T-cell (primary cell): ENCODE measurements at regions not wholly inside any gene's neighbourhood (a gene's known extent, or its start where the extent isn't known, plus 50 kb on each side); places are given as distances from the start of the nearest gene placed in this dataset.
"Not testable (repeated sequence)": the region's sequence is repeated elsewhere in the genome, so short reads cannot be mapped to it uniquely, and the experiment has no call there.

ENCODE experiments used
- ATAC-seq, 4 experiments: fragments of 200-7000 bp in 3 of 4; fragments of 150-1000 bp in 1 of 4; cut with Tn5 transposase; replicated peaks in 1 of 4; 1 replicate in 3 of 4; 2 replicates in 1 of 4; pipeline ENCODE4 v1.10.0; 2021; ENCODE audit warnings: moderate library complexity in 3 of 4, mild to moderate bottlenecking in 2 of 4, moderate number of reproducible peaks in 1 of 4
- CTCF ChIA-PET, 2 donors: fragments of 300-600 bp; sonication (Branson Sonifier 250); formaldehyde crosslinking; loops; one replicate each; lab custom pipeline; 2022; ENCODE audit warnings: antibody characterized with exemption in 2 of 2; lab: Charles Lee
- POLR2A ChIA-PET, 2 donors: fragments of 300-600 bp; sonication (Branson Sonifier 250); formaldehyde crosslinking; loops; one replicate each; lab custom pipeline; 2022; ENCODE audit warnings: antibody characterized with exemption in 2 of 2; lab: Charles Lee
- DNase-seq, 35 experiments: peaks; one replicate each; pipeline versions ENCODE4 v3.0.0 to v3.0.0-alpha.2; 2013 to 2023
- H3K27ac ChIP-seq: one replicate; pipeline ENCODE4 v1.5.1; 2013; ENCODE audit warnings: low read length
- H3K27me3 ChIP-seq, 2 experiments: replicated peaks in 1 of 2; 1 replicate in 1 of 2; 2 replicates in 1 of 2; pipeline versions ENCODE4 v1.6.1 to v1.7.0; 2013; ENCODE audit warnings: low read length in 1 of 2, mixed read lengths in 1 of 2; ENCODE audit not compliant: control insufficient read depth in 2 of 2, insufficient read depth in 2 of 2; ENCODE audit errors: extremely low read depth in 1 of 2
- H3K36me3 ChIP-seq, 2 donors: 1 replicate in 1 of 2; 2 replicates in 1 of 2; pipeline versions ENCODE4 v1.6.1 to v1.7.0; 2013; ENCODE audit warnings: low read length in 1 of 2; ENCODE audit not compliant: control insufficient read depth in 2 of 2, insufficient read depth in 1 of 2; ENCODE audit errors: extremely low read depth in 1 of 2
- H3K4me1 ChIP-seq, 2 experiments: 1 replicate in 1 of 2; 2 replicates in 1 of 2; pipeline versions ENCODE4 v1.6.1 to v1.7.0; 2013; ENCODE audit warnings: low read length in 2 of 2, mixed read lengths in 1 of 2; ENCODE audit not compliant: insufficient read depth in 2 of 2, control insufficient read depth in 1 of 2; ENCODE audit errors: extremely low read depth in 1 of 2
- H3K4me3 ChIP-seq, 2 donors: 1 replicate in 1 of 2; 2 replicates in 1 of 2; pipeline versions ENCODE4 v1.5.1 to v1.7.0; 2013; ENCODE audit warnings: mild to moderate bottlenecking in 2 of 2, low read length in 1 of 2, moderate library complexity in 1 of 2; ENCODE audit not compliant: control insufficient read depth in 1 of 2; ENCODE audit errors: extremely low read depth in 1 of 2
- H3K9me3 ChIP-seq: 2 replicates; pipeline ENCODE4 v1.7.0; 2013
- H3K27ac Mint-ChIP-seq, 2 donors: one replicate each; pipeline ENCODE4 v1.8.0; 2020 to 2021; ENCODE audit warnings: mild to moderate bottlenecking in 2 of 2, mixed read lengths in 2 of 2
- H3K27me3 Mint-ChIP-seq, 2 donors: one replicate each; pipeline ENCODE4 v1.8.0; 2021 to 2022; ENCODE audit warnings: mixed read lengths in 2 of 2
- H3K36me3 Mint-ChIP-seq: one replicate; pipeline ENCODE4 v1.8.0; 2021; ENCODE audit warnings: mixed read lengths
- H3K4me1 Mint-ChIP-seq, 3 donors: one replicate each; pipeline ENCODE4 v1.8.0; 2020 to 2022; ENCODE audit warnings: mixed read lengths in 3 of 3, mild to moderate bottlenecking in 1 of 3
- H3K4me3 Mint-ChIP-seq, 3 donors: one replicate each; pipeline ENCODE4 v1.8.0; 2020 to 2022; ENCODE audit warnings: mild to moderate bottlenecking in 3 of 3, mixed read lengths in 3 of 3, moderate library complexity in 3 of 3
- H3K9me3 Mint-ChIP-seq, 3 donors: one replicate each; pipeline ENCODE4 v1.8.0; 2020 to 2022; ENCODE audit warnings: mixed read lengths in 3 of 3
- WGBS: methylation state at CpG from one replicate; pipeline ENCODE4 v1.1.5; 2013; ENCODE audit warnings: missing lambda C conversion rate; ENCODE audit not compliant: insufficient coverage; 5-methylcytosine and 5-hydroxymethylcytosine counted together

DNA sequence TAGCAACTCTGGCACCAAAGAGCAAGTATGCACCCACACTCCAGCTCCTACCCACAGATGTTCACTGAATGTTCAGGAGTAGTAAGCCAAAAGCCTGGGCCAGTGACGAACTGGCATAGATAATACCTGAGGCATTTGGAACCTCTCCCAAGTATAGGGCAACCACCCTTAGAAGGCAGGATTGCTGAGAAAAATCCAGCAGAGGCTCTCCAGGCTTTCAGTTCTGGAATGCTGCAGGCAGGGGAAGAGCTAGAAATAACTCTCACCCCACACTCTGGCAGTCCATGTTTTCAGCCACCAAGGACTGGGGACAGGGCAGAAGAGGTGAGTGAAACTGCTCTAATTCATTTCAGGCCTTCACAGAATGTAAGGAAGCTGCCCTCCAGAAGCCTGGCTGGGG lies 90.3 kb downstream of the SYT15B start:
- CTCF ChIA-PET, H3K36me3 ChIP-seq, H3K27me3 Mint-ChIP-seq, H3K4me1 ChIP-seq, H3K4me3 Mint-ChIP-seq, ATAC-seq, DNase-seq, H3K27me3 ChIP-seq, H3K27ac ChIP-seq, H3K36me3 Mint-ChIP-seq, H3K4me3 ChIP-seq, H3K27ac Mint-ChIP-seq, POLR2A ChIA-PET, H3K9me3 ChIP-seq, H3K4me1 Mint-ChIP-seq: not testable (repeated sequence)
- peaks cover 2 to 10% (median 3%) of the 10 kb centered on the region in 3 donors for H3K9me3 Mint-ChIP-seq
- no CpG with 5 or more reads among the region's 1 CpG for WGBS

DNA sequence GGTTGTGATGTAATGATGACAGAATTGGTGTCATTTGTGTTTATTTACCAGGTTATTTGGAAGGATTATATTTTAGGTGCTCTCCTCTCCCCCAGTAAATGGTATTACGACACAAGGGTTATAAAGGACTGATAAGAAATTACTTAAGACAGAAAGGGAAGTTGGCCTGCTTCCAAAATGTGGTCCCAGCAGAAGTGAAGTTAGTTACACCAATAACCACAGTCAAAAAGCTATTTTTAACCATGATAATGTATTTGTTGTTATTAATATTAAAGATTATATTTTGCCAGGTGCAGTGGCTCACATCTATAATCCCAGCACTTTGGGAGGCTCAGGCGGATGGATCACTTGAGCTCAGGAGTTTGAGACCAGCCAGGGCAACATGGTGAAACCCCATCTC lies 92.5 kb downstream of the SYT15B start:
- CTCF ChIA-PET, H3K36me3 Mint-ChIP-seq, H3K9me3 ChIP-seq: not testable (repeated sequence)

DNA sequence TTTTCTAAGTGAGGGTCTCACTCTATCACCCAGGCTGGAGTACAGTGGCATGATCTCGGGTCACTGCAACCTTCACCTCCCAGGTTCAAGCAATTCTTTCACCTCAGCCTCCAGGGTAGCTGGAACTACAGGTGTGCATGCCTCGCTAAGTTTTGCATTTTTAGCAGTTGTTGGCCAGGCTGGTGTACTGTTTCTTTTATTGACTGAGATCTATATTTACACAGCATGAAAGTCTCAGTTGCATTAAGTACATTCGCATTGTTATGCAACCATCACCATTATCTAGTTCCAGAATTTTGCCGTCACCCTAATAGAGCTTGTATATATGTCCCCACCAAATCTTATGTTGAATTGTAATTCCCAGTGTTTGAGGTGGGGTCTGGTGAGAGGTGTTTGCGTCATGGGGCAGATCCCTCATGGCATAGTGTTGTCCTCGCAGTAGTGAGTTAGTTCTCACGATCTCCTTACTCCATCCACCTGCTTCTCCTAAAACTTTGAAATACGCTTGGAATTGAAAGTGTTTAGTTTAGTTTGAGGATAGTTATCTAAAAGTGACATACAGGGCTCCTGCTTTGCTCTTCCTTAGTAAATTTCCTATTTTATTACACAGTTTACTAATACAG lies 101.3 kb downstream of the SYT15B start:
- H3K27ac Mint-ChIP-seq, CTCF ChIA-PET, H3K9me3 ChIP-seq, H3K27me3 Mint-ChIP-seq, H3K36me3 ChIP-seq, H3K4me3 ChIP-seq, H3K4me3 Mint-ChIP-seq, H3K9me3 Mint-ChIP-seq, H3K27ac ChIP-seq, ATAC-seq, POLR2A ChIA-PET, H3K27me3 ChIP-seq, H3K4me1 Mint-ChIP-seq, H3K36me3 Mint-ChIP-seq, DNase-seq, H3K4me1 ChIP-seq: not testable (repeated sequence)
- WGBS: no CpG with 5 or more reads among the region's 8 CpGs

More for the DNA sequence above, 92.5 kb downstream of the SYT15B start:
- DNase-seq, H3K36me3 ChIP-seq, H3K27ac ChIP-seq, H3K4me1 Mint-ChIP-seq, H3K4me1 ChIP-seq, H3K4me3 ChIP-seq, H3K27me3 Mint-ChIP-seq, POLR2A ChIA-PET, ATAC-seq, H3K4me3 Mint-ChIP-seq, H3K27me3 ChIP-seq, H3K9me3 Mint-ChIP-seq, H3K27ac Mint-ChIP-seq: not testable (repeated sequence)
- no CpG with 5 or more reads among the region's 2 CpGs for WGBS

DNA sequence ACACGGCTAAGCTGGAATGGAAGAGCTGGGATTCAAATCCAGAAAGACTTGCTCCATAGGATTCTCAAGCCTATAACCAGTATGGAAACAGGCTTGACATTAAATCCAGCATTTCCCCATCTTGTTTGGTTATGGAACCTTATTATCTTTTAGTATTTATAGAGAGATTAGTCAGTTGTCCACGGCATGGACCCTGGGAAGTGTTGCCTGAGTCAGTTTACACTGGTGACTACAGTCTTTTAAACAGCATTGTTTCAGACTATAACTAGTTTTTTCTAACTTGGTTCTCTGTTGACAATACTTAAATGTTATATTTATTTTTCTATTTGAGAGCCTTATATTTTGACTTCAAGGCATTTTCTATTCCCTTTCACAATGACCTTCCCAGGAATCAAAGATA lies 106.7 kb downstream of the SYT15B start:
- H3K4me1 Mint-ChIP-seq, POLR2A ChIA-PET, H3K27me3 Mint-ChIP-seq, H3K27ac Mint-ChIP-seq, H3K36me3 ChIP-seq, H3K27me3 ChIP-seq, H3K4me3 ChIP-seq, H3K4me3 Mint-ChIP-seq, DNase-seq, CTCF ChIA-PET, H3K9me3 ChIP-seq, H3K4me1 ChIP-seq, H3K27ac ChIP-seq, ATAC-seq, H3K9me3 Mint-ChIP-seq, H3K36me3 Mint-ChIP-seq: not testable (repeated sequence)
- no CpG with 5 or more reads among the region's 2 CpGs for WGBS

DNA sequence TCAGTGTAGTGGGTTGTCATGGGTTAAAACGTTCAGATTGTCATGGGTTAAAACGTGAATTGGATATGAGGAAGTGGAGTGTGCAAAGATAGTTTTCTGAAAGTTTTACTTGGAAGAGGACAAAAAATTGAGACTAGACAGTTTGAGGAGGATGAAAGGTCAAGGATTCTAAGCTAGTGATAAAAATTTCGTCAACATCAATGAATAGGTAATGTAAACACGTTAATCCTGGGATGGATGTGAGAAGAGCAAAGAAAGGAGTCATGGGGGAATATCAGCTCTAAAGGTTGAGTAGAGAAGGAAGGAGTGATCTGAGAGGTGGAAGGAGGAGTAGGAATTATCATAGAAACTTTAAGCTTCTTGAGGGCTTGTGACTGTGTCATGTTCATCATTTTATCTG lies 109.2 kb downstream of the SYT15B start:
- not testable (repeated sequence) for H3K4me1 Mint-ChIP-seq, H3K36me3 Mint-ChIP-seq
- no CpG with 5 or more reads among the region's 4 CpGs for WGBS

DNA sequence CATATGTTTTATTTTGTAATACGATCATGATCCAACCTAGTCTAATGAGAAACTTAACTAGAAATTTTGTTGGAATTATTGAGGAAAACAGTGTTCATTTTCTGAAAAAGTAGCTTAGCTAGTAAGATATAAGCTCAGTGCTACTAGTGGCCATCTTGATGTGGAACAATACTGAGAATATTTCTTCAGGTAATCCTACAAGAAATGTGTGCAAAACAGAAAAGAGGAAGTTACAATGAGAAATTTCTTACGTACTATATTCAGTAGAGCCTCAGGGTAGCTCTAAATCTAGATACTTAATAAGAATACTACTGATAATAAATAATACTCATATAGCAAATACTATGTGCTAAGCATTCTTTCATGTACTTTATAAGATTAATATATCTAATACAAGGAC lies 114.8 kb downstream of the SYT15B start:
- H3K9me3 Mint-ChIP-seq, POLR2A ChIA-PET, H3K9me3 ChIP-seq, H3K4me3 ChIP-seq, H3K27ac Mint-ChIP-seq, ATAC-seq, H3K27me3 Mint-ChIP-seq, H3K27ac ChIP-seq, H3K36me3 Mint-ChIP-seq, H3K4me1 Mint-ChIP-seq, CTCF ChIA-PET, H3K4me3 Mint-ChIP-seq, H3K4me1 ChIP-seq, H3K27me3 ChIP-seq, H3K36me3 ChIP-seq, DNase-seq: not testable (repeated sequence)
- no CpG with 5 or more reads among the region's 2 CpGs for WGBS

More for the DNA sequence above, 109.2 kb downstream of the SYT15B start:
- ATAC-seq, H3K4me3 Mint-ChIP-seq, POLR2A ChIA-PET, H3K4me3 ChIP-seq, H3K27ac ChIP-seq, H3K9me3 ChIP-seq, H3K4me1 ChIP-seq, H3K27me3 Mint-ChIP-seq, H3K9me3 Mint-ChIP-seq, H3K36me3 ChIP-seq, H3K27ac Mint-ChIP-seq, H3K27me3 ChIP-seq, CTCF ChIA-PET, DNase-seq: not testable (repeated sequence)

DNA sequence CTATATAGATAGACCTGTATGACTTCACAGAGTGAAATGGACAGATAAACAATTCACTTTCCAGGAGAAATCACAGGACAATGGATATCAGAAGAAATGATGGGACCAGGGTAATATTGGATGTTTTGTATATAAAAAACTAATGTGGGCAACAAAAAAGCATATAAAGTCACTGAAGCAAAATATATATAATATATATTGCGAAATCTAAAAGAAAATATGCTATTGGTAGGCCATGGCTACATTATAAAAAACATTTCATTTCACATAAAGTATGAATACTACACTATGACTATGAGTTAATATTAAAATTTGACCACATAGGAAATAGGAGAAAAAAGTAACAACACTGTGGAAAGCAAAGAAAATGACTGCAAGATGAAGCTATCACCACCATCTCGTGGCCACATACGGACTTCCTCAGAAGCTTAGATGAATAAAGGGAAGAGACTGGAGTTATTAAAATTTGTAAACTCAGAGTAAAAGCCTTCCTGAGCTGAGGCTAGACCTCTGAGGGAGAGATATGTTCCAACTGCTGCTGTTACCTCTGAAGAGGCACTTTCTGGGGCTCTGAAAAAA lies 115.8 kb downstream of the SYT15B start:
- DNase-seq, H3K27ac ChIP-seq, H3K36me3 ChIP-seq, H3K4me1 Mint-ChIP-seq, H3K9me3 Mint-ChIP-seq, H3K4me1 ChIP-seq, H3K27ac Mint-ChIP-seq, H3K27me3 ChIP-seq, H3K27me3 Mint-ChIP-seq, CTCF ChIA-PET, H3K9me3 ChIP-seq, H3K36me3 Mint-ChIP-seq, POLR2A ChIA-PET, H3K4me3 ChIP-seq, ATAC-seq, H3K4me3 Mint-ChIP-seq: not testable (repeated sequence)
- no CpG with 5 or more reads among the region's 3 CpGs for WGBS
